GM19043 (cell line): ENCODE measurements at regions not wholly inside any gene's neighbourhood (a gene's known extent, or its start where the extent isn't known, plus 50 kb on each side); places are given as distances from the start of the nearest gene placed in this dataset.
"Not testable (repeated sequence)": the region's sequence is repeated elsewhere in the genome, so short reads cannot be mapped to it uniquely, and the experiment has no call there.

Experiments
- ATAC-seq: cut with Tn5 transposase; IDR thresholded peaks from one replicate; pipeline ENCODE4 v1.9.1; 2021; ENCODE audit warnings: low read depth; ENCODE audit not compliant: unreplicated experiment

DNA sequence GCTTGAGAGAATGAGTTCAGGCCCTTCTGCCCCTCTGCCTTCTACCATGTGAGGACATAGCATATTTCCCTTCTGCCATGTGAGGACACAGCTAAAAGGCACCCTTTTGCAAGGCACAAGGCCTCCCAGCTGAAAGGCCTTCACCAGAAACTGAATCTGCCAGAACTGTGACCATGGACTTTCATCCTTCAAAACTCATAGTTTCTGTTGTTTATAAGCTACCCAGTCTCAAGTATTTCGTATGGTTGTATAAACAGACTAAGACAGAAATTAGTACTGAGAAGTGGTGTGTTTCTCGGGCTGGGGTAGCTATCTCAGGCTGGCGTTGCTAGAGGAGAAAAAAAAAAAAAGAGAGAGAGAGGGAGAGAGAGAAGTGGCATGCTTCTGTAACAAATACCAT lies 368.6 kb downstream of the DMRTA1 start:
- ATAC-seq = no peak

DNA sequence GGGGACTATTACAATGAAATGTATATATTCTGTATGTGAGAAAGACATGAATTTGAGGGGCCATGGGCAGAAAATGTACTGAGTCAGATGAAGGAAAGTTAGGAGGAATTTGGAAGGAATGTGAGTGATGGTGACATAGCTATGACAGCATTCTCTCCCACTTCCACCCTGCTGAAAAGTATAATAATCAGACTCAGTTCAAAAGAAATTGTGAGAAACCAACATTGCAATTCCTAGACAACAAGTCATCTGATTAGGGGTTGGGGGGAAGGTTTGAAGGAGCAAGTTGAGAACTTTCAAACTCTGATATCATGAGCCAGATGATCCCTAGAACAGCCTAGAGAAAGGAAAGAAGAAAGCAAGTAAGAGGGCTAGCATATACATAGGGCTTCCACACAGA lies 370.6 kb downstream of the DMRTA1 start:
- no peak for ATAC-seq

DNA sequence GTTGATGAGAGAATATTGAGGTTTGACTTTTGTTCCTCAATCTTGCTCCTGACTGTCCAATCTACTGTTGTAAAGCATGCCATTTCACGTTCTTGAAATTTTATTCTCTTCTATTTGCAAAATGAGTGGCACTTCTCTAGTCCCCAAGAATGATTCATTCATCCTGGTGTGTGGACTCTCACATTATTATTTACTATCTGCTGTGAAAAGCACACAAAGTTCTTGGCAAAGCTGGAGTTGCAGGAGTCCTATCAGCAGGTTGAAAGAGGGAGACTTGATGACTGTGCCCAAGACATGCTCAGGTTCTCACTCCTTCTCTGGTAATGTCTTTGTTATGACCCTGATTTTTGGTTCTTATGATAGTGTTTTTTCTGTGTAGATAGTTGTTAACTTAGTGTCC lies 382.6 kb downstream of the DMRTA1 start:
- no peak for ATAC-seq

DNA sequence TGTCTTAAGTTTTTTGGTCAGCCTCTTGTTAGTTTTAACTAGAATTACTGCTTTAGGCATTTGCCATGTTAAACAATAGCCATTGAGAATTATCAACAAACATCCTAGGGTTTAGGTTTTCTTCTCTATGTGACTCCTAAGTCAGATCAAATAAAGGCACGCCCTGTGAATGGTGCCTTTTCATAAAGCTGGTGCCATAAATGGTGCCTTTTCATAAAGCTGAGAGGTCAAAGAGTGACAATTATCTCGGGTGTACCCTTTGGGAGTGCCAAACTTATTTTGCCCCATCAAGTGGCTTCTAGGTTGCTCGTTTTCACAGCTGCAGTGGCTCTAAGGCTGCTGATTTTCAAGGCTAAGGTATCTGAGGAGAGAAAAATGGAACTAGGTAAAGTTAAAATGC lies 391.6 kb downstream of the DMRTA1 start:
- no peak for ATAC-seq

DNA sequence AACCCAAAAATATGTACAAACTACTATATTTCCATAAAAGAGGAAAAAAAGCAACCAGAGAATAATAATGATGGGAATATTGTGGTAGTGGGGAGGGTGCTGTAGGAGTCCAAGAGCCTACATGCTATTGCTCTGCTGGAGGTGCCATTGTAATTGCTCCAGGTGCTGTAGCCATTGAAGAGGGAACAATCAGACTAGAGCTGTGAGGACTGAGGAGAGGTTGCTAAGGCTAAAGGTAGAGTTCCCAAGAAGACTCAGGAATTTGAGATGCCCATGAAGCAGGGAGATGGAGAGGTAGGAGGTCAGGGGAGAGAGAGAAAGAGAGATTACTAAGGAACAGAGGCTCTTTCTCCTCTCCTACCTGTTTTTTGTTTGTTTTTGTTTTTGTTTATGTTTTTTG lies 394.0 kb downstream of the DMRTA1 start:
- ATAC-seq = no peak

DNA sequence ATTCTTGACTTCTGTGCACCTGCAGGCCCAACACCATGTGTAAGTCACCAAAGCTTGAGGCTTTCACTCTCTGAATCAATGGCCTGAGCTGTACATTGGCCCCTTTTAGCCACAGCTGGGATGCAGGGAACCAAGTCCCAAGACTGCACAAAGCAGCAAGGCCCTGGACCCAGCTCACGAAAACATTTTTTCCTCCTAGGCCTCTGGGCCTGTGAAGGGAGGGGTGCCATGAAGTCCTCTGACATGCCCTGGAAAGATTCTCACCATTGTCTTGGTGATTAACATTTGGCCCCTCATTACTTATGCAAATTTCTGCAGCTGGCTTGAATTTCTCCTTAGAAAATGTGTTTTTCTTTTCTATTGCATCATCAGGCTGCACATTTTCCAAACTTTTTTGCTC lies 398.6 kb downstream of the DMRTA1 start:
- ATAC-seq = not testable (repeated sequence)

DNA sequence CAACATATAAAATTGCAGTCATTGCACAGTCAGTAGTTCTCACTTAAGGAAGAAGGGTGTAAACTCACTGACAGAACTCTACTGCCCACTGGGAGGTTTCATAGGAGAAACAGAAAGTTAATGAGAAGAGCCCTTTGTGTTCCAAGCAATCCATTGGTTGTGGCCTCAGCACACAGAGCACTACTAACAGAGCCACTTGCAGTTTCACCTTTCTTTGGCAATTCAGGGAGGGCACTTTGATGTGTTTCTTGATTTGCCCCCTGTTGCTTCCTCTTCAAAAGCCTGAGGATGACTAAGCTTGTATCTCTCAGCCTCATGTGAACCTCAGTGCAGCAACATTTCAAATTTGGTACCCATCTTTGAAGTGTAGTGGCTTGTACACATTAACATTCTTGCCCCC lies 409.4 kb downstream of the DMRTA1 start:
- no peak for ATAC-seq

DNA sequence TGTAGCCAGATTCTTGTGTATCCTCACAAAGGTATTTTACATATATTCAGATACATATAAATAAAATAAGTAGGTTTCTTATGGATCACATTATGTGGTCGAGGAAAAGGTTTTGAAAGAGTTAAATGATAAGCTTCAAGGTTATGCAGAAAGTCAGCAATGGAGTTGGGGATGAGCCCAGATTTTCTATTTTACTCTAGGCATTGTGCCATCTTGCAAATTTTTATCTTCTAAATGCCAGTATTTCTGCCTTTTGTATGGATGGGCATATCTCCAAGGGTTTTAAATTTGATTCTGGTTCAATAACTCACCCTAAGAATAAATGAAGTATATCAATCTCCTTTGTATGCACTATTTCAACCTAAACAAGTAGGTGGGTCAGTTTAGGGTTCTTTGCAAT lies 410.7 kb downstream of the DMRTA1 start:
- no peak for ATAC-seq

DNA sequence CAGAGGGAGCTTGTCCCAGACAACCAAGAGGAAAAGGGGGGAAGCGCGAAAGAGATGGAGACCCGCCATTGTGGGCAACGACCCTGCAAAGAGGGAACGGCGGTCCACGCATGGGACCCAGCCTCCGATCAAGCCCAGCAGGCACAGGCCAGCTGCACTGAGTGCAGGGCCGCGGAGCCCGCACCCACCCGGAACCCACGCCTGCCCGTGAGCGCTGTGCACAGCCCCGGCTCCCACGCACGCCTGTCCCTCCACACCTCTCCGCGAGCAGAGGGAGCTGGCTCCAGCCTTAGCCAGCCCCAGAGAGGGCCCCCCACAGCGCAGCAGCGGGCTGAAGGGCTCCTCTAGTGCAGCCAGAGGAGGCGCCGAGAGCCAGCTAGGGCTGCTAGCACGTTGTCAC lies 416.5 kb downstream of the DMRTA1 start:
- ATAC-seq = no peak

DNA sequence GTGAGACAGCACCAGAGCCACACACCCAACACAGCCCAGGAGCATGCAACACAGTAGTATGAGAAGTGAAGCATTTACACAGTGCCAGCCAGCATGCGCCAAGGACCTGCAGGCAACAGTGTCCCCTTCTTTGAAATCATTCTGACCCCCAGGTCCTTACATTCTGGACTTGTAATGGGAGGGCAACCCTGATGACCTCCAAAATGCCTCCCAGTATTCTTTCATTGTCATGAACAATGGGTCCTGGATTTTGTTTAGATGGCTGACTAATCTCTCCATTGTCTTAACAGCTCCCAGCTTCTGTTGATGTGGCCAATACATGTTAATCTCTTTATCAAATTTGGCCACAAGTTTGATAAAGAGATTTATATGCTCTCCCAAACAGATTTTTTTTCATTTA lies 417.1 kb downstream of the DMRTA1 start:
- no peak for ATAC-seq

DNA sequence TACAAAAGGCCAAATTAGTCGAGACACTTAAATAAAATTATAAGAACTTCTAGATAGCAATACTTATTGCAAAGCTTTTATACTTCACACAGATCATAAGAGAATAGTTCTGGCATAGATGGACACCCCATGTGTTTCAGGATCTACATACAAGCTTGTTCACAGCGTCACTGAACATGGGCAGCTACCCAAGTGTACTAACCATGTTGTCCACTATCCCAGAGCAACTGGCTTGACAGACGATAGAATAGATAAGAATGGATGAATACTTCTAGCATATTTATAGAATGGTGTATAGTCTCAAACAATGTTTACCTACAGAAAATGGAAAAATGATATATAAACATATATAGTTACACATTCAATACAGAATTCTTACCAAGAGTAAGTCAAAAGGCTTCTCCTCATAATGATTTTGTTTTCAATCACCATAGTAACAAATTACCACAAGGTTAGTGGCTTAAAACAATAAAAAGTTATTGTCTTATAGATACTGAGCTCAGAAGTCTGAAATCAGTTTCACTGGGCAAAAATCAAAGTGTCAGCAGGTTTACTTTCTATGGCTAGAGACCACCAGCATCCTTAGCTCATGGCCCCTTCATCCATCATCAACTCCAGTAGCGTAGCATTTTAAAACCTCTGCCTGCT lies 446.7 kb downstream of the DMRTA1 start:
- ATAC-seq = no peak

DNA sequence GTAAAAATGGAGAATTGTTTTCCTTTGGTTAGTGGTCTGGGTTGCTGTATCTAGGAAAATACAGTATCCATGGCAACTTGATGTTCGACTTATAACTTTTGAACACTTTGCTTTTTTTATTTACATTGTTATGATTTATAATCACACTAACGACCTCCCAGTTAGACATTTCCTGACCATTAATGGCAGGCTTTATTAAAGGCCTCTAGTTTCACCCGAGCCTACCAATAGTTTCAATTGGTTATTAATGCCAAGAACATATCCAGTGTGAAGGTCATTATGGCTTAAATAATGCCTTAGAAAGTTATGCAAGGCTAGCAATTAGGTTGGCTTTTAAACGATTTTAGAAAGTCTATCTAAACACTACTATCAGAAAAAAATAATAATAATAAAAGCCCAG lies 452.0 kb downstream of the DMRTA1 start:
- no peak for ATAC-seq

DNA sequence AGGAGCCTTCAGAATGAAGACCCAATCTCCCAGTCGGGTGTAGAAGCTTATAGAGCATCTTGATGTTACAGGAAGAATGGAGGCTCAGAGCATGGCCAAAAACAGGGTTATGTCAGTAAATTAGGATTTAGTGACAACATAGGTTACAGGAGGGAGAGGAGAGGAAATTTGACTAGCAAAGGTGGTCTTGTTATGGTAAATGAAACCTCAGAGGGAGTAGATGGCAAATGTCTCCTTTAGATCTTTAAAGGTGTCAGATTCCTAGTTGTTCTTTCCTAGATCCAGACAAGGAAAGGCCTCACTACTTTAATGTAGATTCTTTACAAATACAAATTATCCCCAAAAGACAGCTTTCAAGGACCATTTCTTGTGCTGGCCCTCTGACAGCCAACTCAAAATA lies 465.0 kb downstream of the DMRTA1 start:
- ATAC-seq = no peak

DNA sequence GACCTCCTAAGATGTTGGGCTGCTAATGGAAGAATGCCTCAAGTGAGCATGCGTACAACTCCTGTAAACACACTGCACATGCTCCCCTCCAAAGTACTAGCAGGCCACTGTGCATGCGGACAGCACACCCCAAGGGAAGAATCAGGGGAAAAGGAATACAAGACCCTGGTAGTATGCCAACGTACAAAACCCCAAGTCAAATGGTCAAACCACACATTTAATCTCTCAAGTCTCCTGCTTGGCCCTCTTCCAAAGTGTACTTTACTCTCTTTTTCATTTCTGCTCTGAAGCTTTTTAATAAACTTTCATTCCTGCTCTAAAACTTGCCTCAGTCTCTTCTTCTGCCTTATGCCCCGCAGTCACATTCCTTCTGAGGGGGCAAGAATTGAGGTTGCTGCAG lies 466.4 kb downstream of the DMRTA1 start:
- ATAC-seq = no peak

DNA sequence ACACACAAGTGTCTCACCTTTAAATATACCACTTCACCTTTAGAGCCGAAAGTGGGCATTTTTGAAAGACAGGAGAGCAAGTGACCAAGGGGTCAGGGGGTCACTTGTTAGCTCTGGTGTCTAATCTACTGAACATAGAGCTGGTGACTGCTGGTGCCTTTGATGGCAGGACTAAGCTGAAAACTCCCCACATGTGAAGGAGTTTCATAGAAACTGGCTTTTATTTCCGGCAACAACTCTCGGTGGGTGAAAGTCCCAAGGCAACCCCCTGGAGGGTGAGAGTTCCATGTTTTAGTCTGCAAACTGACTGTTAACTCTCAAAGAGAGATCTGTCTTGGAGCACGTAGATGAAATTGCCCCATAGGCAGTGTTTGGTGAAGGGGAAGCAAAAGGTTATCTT lies 466.9 kb downstream of the DMRTA1 start:
- no peak for ATAC-seq

DNA sequence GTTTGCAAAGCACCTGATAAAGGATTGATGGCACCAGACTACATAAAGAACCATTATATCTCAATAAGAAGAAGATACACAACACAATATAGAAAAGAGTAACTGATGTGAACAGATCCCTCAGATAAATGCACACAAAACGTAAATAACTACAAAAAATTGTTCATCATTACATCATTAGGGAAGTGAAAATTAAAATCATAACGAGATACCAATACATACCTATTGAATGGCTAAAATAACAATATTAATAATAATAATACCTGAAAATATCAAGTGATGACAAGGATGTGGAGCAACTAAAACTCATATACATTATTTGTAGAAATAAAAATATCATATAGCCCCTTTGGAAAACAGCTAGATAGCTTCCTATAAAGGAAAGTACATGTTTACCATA lies 469.5 kb downstream of the DMRTA1 start:
- ATAC-seq = no peak

DNA sequence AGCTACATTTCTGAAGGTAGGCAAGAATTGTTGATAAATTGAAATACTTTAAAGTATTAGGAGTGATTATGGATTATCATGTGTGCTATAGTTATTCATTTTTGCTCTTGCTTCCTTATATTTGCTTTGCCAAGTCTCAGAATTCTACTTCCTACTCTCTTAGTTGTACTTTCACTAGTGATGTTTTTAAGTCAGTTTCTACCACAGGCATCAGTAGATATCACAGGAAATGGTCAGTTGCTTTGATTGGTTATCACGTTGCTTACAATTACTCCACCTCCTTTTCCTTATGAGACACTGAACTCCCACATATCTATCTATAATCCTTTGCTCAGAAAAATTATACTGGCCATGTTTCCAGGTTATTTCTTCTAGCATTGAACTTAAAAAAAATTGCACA lies 472.8 kb downstream of the DMRTA1 start:
- no peak for ATAC-seq

DNA sequence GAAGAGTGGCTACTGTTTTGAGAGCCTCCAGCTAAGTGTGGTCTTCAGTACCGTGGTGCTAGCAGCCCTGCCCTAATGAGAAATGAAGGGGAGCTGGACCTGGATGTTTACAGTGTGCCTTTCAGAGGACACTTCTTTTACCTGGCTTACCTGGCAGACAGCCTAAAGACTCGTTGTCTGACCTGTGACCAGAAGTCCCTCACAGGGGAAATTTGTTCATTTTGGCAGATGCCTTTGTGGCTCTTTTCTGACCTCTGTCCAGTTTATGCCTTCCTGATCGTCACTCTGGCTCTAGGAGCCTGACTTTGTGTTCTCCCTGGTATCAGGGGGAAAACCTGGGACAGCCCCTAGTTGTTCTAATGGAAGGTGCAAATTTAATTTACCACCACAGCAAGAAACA lies 475.1 kb downstream of the DMRTA1 start:
- no peak for ATAC-seq

DNA sequence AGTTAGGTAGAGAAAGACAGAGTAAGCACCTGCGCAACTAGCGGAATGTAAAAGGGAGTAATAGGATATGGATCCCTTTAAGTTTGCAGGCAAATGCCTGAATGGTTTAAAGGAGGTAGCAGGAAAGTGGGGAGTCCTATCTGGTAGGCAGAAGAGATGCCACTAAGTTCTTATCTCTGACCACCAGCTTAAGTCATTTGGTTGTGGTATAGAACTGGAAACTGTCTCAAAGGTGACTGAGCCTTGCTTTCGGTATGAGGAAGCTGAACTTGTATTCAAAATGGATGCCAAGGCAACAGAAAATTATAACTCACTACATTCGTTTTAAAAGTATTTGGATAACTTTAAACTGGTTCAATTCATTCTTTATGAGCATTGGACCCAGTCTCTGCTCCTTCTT lies 475.6 kb downstream of the DMRTA1 start:
- no peak for ATAC-seq

DNA sequence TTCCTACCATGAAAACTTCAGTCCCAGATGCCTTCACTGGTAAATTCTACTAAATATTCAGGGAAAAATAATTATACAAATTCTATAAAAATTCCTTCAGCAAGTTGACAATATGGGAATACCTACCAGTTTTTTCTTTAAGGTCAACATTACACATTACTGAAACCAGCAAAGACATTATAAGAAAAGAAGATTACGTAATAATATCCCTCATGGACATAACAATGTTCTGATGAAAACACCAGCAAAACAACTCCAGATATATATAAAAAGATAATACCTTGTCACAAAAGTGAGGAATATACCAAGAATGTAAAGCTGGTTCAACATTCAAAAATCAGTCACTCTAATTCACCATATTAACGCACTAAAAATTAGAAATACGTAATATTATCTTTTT lies 507.9 kb downstream of the DMRTA1 start:
- ATAC-seq = no peak

DNA sequence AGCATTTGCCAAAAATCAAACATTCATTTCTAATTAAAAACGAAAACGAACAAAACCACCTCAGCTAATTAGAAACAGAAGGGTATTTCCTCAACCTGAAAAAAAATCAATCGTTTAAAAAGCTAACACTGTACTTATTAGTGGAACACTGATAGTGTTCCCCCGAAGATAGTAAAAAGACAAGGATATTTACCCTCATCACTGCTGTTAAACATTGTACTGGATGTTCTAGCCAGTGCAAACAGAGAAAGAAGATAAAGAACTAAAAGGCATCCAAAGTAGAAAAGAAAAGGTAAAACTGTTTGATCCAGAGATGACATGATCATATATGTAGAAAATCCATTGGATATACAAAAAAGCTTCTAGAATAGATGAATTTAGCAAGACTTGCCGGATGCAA lies 508.3 kb downstream of the DMRTA1 start:
- ATAC-seq = no peak

DNA sequence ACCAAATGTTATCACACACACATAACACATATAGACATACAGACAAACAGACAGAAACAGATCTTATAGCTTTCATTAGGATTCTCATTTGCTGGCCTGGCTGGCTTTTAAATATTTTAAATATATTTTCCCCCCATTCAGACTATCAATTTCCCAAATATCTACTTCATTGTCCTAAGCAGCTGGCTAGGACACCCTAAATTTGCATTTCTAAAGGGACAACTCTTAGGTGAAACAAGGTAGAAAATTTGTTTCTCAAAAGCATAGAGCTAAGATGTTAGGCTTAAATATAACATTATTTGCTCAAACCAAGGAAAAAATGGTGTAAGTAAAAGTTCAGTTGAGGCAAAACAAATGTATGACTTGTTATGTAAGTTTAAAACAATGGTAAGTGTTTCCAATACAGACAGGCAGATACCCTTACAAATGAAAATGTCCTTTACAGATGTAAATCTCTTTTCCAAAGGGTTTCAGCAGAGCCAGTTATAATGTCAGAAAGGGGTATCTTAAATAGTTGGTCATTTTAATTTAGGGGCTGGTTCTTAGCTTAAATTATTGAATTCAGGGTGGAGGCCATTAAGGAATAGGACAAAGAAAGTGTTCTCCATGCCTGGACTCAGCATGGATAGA lies 522.8 kb downstream of the DMRTA1 start:
- no peak for ATAC-seq

DNA sequence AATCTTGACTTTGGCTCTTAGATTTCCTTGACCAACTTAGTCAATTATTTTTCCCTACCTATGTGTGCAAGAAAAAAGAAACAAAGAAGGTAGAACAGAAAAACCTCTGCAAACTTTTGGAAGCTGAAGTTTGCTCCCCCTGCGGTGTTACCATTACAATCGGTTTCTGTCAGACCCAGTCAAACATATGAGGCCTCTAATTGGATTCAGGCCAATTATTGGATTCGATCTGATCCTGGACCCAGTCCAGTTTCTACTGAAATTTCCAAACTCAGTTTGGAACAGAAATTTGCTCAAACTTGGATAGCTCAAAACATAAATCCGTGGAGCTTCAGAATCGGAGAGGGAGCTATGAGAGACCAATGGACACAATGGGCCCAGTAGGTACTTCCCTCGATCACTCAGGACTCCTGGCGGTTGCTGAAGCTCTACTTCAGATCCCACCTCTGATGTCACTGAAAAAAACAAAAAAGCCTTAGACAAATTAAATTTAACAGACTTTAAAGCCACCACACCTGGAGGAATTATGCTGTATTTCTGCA lies 523.9 kb downstream of the DMRTA1 start:
- ATAC-seq = no peak
